Esophagus muscularis mucosa (tissue), 3 donors: ENCODE measurements at regions not wholly inside any gene's neighbourhood (a gene's known extent, or its start where the extent isn't known, plus 50 kb on each side); places are given as distances from the start of the nearest gene placed in this dataset.
"Not testable (repeated sequence)": the region's sequence is repeated elsewhere in the genome, so short reads cannot be mapped to it uniquely, and the experiment has no call there.

ENCODE experiments used
- POLR2A ChIP-seq: fragments of 450-650 bp; IDR thresholded peaks from one replicate; pipeline ENCODE4 v1.6.1; 2017; ENCODE audit warnings: antibody characterized with exemption, moderate library complexity, mild to moderate bottlenecking, low read depth
- POLR2AphosphoS5 ChIP-seq, 2 donors: sonication (generic); formaldehyde crosslinking; IDR thresholded peaks; one replicate each; pipeline ENCODE4 v1.6.1; 2017; ENCODE audit warnings: antibody characterized with exemption in 2 of 2
- TF ChIP-seq, protein P1 (sequence below), 3 experiments: fragments of 200-600 bp in 2 of 3; fragments of 450-650 bp in 1 of 3; sonication (generic) in 2 of 3; IDR thresholded peaks; one replicate each; pipeline ENCODE4 v1.5.1; 2017 to 2019; ENCODE audit warnings: antibody characterized with exemption in 3 of 3, mild to moderate bottlenecking in 2 of 3, moderate library complexity in 1 of 3

DNA sequence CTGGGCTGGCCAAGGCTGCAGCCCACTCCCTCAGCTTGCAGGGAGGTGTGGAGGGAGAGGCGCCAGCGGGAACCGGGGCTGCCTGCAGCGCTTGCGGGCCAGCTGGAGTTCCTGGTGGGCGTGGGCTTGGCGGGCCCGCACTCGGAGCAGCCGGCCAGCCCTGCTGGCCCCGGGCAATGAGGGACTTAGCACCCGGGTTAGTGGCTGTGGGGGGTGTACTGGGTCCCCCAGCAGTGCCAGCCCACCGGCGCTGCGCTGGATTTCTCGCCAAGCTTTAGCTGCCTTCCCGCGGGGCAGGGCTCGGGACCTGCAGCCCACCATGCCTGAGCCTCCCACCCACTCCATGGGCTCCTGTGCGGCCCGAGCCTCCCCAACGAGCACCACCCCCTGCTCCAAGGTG, 164.2 kb upstream of the NPY2R start:
- TF ChIP-seq, protein P1, sequence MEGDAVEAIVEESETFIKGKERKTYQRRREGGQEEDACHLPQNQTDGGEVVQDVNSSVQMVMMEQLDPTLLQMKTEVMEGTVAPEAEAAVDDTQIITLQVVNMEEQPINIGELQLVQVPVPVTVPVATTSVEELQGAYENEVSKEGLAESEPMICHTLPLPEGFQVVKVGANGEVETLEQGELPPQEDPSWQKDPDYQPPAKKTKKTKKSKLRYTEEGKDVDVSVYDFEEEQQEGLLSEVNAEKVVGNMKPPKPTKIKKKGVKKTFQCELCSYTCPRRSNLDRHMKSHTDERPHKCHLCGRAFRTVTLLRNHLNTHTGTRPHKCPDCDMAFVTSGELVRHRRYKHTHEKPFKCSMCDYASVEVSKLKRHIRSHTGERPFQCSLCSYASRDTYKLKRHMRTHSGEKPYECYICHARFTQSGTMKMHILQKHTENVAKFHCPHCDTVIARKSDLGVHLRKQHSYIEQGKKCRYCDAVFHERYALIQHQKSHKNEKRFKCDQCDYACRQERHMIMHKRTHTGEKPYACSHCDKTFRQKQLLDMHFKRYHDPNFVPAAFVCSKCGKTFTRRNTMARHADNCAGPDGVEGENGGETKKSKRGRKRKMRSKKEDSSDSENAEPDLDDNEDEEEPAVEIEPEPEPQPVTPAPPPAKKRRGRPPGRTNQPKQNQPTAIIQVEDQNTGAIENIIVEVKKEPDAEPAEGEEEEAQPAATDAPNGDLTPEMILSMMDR (IDR thresholded peaks at IDR 0.05) = not testable (repeated sequence)
- not testable (repeated sequence) for TF ChIP-seq POLR2A; POLR2AphosphoS5 (IDR thresholded peaks at IDR 0.05)
